ENCODE measurements at regions not wholly inside any gene's neighbourhood (a gene's known extent, or its start where the extent isn't known, plus 50 kb on each side); places are given as distances from the start of the nearest gene placed in this dataset.
"Not testable (repeated sequence)": the region's sequence is repeated elsewhere in the genome, so short reads cannot be mapped to it uniquely, and the experiment has no call there.

GRCh38 chr10:26937371-26937770, 76.6 kb upstream of the ABI1 start:
- TF ChIP-seq POLR2A (IDR thresholded peaks at IDR 0.05) = no peak
- no peak for TF ChIP-seq POLR2AphosphoS5 (IDR thresholded peaks at IDR 0.05)
- TF ChIP-seq CTCF (IDR thresholded peaks at IDR 0.05) = no peak
- no peak for TF ChIP-seq EP300 (IDR thresholded peaks at IDR 0.05)
- H3K4me3 ChIP-seq = no peak overlapping the region
- no peaks in the 10 kb centered on the region for H3K4me1 ChIP-seq
- H3K27ac ChIP-seq = no peak overlapping the region
- H3K9me3 ChIP-seq = no peaks in the 10 kb centered on the region
- no peaks in the 10 kb centered on the region for H3K36me3 ChIP-seq
- intact Hi-C loops (cut with DNase I; ENCODE audit: low total_unique reads) = no loop called here
- 81 to 100% (median 89%) methylated on average over 2 to 3 of the region's 3 CpGs for WGBS, 5 donors
- no peaks in the 10 kb centered on the region for H3K27me3 ChIP-seq
- DNase-seq = no peak

GRCh38 chr10:26934190-26934589, 73.4 kb upstream of the ABI1 start:
- DNase-seq; H3K4me3 ChIP-seq; H3K27ac ChIP-seq; H3K36me3 ChIP-seq; H3K4me1 ChIP-seq; intact Hi-C loops (cut with DNase I; ENCODE audit: low total_unique reads); H3K27me3 ChIP-seq; H3K9me3 ChIP-seq: not testable (repeated sequence)
- 89 to 93% (median 91%) methylated on average over 11 of the region's 11 CpGs for WGBS, 5 donors

GRCh38 chr10:26932576-26932975, 71.8 kb upstream of the ABI1 start:
- intact Hi-C loops (cut with DNase I; ENCODE audit: low total_unique reads) = no loop called here
- Histone ChIP-seq H3K4me3 (no peak overlapping the region), H3K36me3 (no peaks in the 10 kb centered on the region), H3K9me3 (no peaks in the 10 kb centered on the region), H3K27me3 (peaks cover 0 to 9% (median 0%) of the 10 kb centered on the region in 3 donors), H3K4me1 (peaks cover 6 to 9% (median 7%) of the 10 kb centered on the region in 4 donors), H3K27ac (no peak overlapping the region)
- TF ChIP-seq CTCF (IDR thresholded peaks at IDR 0.05) (no peak), POLR2A (IDR thresholded peaks at IDR 0.05) (no peak), POLR2AphosphoS5 (IDR thresholded peaks at IDR 0.05) (no peak), EP300 (IDR thresholded peaks at IDR 0.05) (no peak)
- DNase-seq = no peak
- 59 to 68% (median 64%) methylated on average over 2 of the region's 2 CpGs for WGBS, 5 donors

GRCh38 chr10:26931223-26931622, 70.5 kb upstream of the ABI1 start:
- H3K4me1 ChIP-seq = peaks cover 6 to 9% (median 7%) of the 10 kb centered on the region in 4 donors
- no peak overlapping the region for H3K27ac ChIP-seq
- H3K4me3 ChIP-seq = peak overlapping the region in 3 of 4 donors; percentile 11 to 25 (median 24)
- no peaks in the 10 kb centered on the region for H3K36me3 ChIP-seq
- intact Hi-C loops (cut with DNase I; ENCODE audit: low total_unique reads) = no loop called here
- no peaks in the 10 kb centered on the region for H3K9me3 ChIP-seq
- peak; percentile 57 to 78 for DNase-seq
- peaks cover 0 to 9% (median 0%) of the 10 kb centered on the region in 3 donors for H3K27me3 ChIP-seq
- TF ChIP-seq CTCF (IDR thresholded peaks at IDR 0.05) (no peak), POLR2AphosphoS5 (IDR thresholded peaks at IDR 0.05) (no peak)
- WGBS, 5 donors = 3 to 6% (median 4%) methylated on average over 21 of the region's 21 CpGs

GRCh38 chr10:26922824-26923223, 62.1 kb upstream of the ABI1 start:
- intact Hi-C loops (cut with DNase I; ENCODE audit: low total_unique reads); H3K9me3 ChIP-seq; H3K27me3 ChIP-seq; DNase-seq; H3K36me3 ChIP-seq; H3K27ac ChIP-seq; H3K4me1 ChIP-seq; H3K4me3 ChIP-seq: not testable (repeated sequence)
- WGBS, 5 donors = 77 to 84% (median 81%) methylated on average over 3 of the region's 3 CpGs

GRCh38 chr10:26919156-26919860, 58.5 kb upstream of the ABI1 start:
- H3K36me3 ChIP-seq; DNase-seq; H3K27ac ChIP-seq; H3K4me1 ChIP-seq; H3K4me3 ChIP-seq; intact Hi-C loops (cut with DNase I; ENCODE audit: low total_unique reads); H3K27me3 ChIP-seq; H3K9me3 ChIP-seq: not testable (repeated sequence)
- 81 to 89% (median 86%) methylated on average over 16 of the region's 16 CpGs for WGBS, 5 donors

All from stomach (tissue), 8 donors.